OCI-LY3 (cell line): ENCODE measurements at regions not wholly inside any gene's neighbourhood (a gene's known extent, or its start where the extent isn't known, plus 50 kb on each side); places are given as distances from the start of the nearest gene placed in this dataset.

Experiments
- H2AFZ ChIP-seq: fragments of 200-600, 300-600 bp; shearing (Covaris generic); 2 replicates; pipeline ENCODE4 v1.6.0; 2014; ENCODE audit warnings: antibody characterized with exemption, low read depth, low read length
- H3K27ac ChIP-seq: fragments of 200-600, 300-600 bp; sonication (generic); 2 replicates; pipeline ENCODE4 v1.5.1; 2014; ENCODE audit warnings: mild to moderate bottlenecking, low read length, moderate library complexity, mixed read lengths
- H3K27me3 ChIP-seq: fragments of 200-600, 300-600 bp; sonication (generic); 2 replicates; pipeline ENCODE4 v1.6.1; 2014; ENCODE audit warnings: low read depth, low read length, mixed read lengths
- H3K36me3 ChIP-seq: fragments of 200-600, 300-600 bp; sonication (generic); replicated peaks from 2 replicates; pipeline ENCODE3; 2014; ENCODE audit warnings: low read depth, low read length, mixed read lengths
- H3K4me1 ChIP-seq: fragments of 300-600, 200-600 bp; sonication (generic); 2 replicates; pipeline ENCODE4 v1.6.1; 2014; ENCODE audit warnings: low read length, mixed read lengths
- H3K4me2 ChIP-seq: fragments of 200-600, 300-600 bp; sonication (generic); 2 replicates; pipeline ENCODE4 v1.6.1; 2014; ENCODE audit warnings: low read length, mixed read lengths
- H3K4me3 ChIP-seq: fragments of 300-600, 200-600 bp; sonication (generic); 2 replicates; pipeline ENCODE4 v1.5.1; 2014; ENCODE audit warnings: antibody characterized with exemption, mild to moderate bottlenecking, low read length, moderate library complexity
- H3K79me2 ChIP-seq: fragments of 300-600, 200-600 bp; shearing (Covaris generic); 2 replicates; pipeline ENCODE4 v1.6.1; 2014; ENCODE audit warnings: mild to moderate bottlenecking, low read length, mixed read lengths
- H3K9ac ChIP-seq: fragments of 300-600, 200-600 bp; shearing (Covaris generic); 2 replicates; pipeline ENCODE4 v1.6.0; 2014; ENCODE audit warnings: mild to moderate bottlenecking, low read length, moderate library complexity
- H3K9me3 ChIP-seq: fragments of 200-600, 300-600 bp; shearing (Covaris generic); 2 replicates; pipeline ENCODE4 v1.6.1; 2014; ENCODE audit warnings: low read length, mixed read lengths; ENCODE audit not compliant: insufficient read depth
- H4K20me1 ChIP-seq: fragments of 200-600, 300-600 bp; sonication (generic); 2 replicates; pipeline ENCODE4 v1.6.1; 2016; ENCODE audit warnings: low read length, mixed read lengths; ENCODE audit not compliant: insufficient read depth
- CTCF ChIP-seq: fragments of 200-600, 300-600 bp; sonication (generic); IDR thresholded peaks from 2 replicates; pipeline ENCODE4 v1.5.1; 2014; ENCODE audit warnings: antibody characterized with exemption, low read length, low read depth
- EZH2phosphoT487 ChIP-seq: fragments of 200-600 bp; shearing (Covaris generic); IDR thresholded peaks from 2 replicates; pipeline ENCODE4 v1.6.1; 2018; ENCODE audit warnings: antibody characterized with exemption, mixed run types, low read depth

GRCh38 chr22:48313175-48313830 is 1514.4 kb downstream of the BRD1 start:
- no peaks in the 10 kb centered on the region for H3K36me3 ChIP-seq
- H3K79me2 ChIP-seq, result no peaks in the 10 kb centered on the region
- no peaks in the 10 kb centered on the region for H3K4me1 ChIP-seq
- TF ChIP-seq EZH2phosphoT487 (no peak), CTCF (no peak)
- H4K20me1 ChIP-seq, result no peaks in the 10 kb centered on the region
- H3K9me3 ChIP-seq, result peaks cover 10% of the 10 kb centered on the region; the same call in 1 of the 2 replicates
- H3K27ac ChIP-seq, result no peak overlapping the region
- H3K4me3 ChIP-seq, result no peak overlapping the region
- H3K9ac ChIP-seq, result no peak overlapping the region
- H2AFZ ChIP-seq, result no peak overlapping the region
- H3K27me3 ChIP-seq, result no peaks in the 10 kb centered on the region
- H3K4me2 ChIP-seq, result no peak overlapping the region

DNA sequence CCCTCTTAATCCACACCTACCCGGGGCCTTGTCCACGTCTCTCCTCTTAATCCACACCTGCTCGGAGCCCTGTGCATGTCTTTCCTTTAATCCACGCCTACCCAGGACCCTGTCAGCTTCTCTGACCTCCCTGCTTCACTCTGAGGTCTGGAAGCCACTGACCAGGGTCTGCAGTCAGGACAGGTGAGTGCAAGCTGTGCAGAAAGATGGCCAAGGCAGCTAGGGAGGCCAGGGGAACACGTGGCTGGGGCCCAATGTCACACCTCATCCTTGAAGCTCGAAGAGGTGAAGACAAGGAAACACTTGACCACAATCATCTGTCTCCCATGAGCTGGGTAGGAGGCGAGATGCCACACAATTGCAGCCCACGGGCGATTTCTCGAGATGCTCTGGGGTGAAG is 1516.9 kb downstream of the BRD1 start:
- H3K27ac ChIP-seq, result no peak overlapping the region
- H2AFZ ChIP-seq, result no peak overlapping the region
- no peak overlapping the region for H3K4me3 ChIP-seq
- H3K36me3 ChIP-seq, result no peaks in the 10 kb centered on the region
- no peak overlapping the region for H3K9ac ChIP-seq
- no peaks in the 10 kb centered on the region for H3K27me3 ChIP-seq
- no peak overlapping the region for H3K4me2 ChIP-seq
- no peaks in the 10 kb centered on the region for H3K79me2 ChIP-seq
- no peaks in the 10 kb centered on the region for H3K4me1 ChIP-seq
- no peaks in the 10 kb centered on the region for H4K20me1 ChIP-seq
- TF ChIP-seq CTCF, result no peak
- TF ChIP-seq EZH2phosphoT487, result no peak
- H3K9me3 ChIP-seq, result peaks cover 10% of the 10 kb centered on the region; the same call in 1 of the 2 replicates

DNA sequence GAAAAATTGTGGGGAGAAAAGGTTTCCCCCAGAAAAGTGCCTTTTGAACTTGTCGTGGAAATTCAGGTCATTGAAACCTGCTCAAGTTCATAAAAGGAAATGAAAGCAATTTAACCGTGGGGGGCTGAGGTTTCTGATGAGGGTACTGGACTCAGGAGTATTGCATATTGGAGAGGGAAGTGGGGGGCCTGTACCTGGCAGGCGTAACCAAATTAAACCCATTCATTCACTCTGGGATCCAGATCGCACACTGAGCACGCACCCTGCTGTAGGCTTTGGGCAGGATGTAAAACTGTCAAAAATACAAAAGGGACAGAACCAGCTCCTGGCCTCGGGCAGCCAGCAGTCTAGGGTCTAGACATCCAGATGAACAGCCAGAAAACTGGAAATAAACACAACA is 1517.4 kb downstream of the BRD1 start:
- H3K27ac ChIP-seq, result no peak overlapping the region
- no peaks in the 10 kb centered on the region for H3K36me3 ChIP-seq
- H3K4me3 ChIP-seq, result no peak overlapping the region
- no peak overlapping the region for H3K9ac ChIP-seq
- H3K27me3 ChIP-seq, result no peaks in the 10 kb centered on the region
- no peak overlapping the region for H2AFZ ChIP-seq
- no peaks in the 10 kb centered on the region for H4K20me1 ChIP-seq
- TF ChIP-seq EZH2phosphoT487 (no peak), CTCF (no peak)
- H3K4me2 ChIP-seq, result no peak overlapping the region
- H3K9me3 ChIP-seq, result peaks cover 10% of the 10 kb centered on the region; the same call in 1 of the 2 replicates
- no peaks in the 10 kb centered on the region for H3K79me2 ChIP-seq
- no peaks in the 10 kb centered on the region for H3K4me1 ChIP-seq

DNA sequence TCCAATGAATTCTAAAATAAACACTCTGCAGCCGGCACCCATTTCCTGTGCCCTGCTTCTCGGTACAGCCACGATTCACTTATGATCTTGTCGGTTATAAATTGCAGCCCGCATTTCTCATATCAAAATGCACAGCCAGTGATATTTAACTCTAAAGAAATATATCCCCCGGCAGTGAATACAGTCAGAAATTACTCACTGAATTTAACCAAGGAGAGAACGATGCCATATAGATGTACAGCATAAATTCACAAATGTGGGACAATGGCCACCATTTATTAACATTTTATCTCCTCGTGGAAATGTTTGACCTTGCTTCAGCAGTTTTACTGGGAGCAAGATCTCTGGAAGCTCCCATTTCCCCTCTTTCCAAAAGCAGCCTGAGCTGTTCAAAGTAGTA is 1517.8 kb downstream of the BRD1 start:
- H2AFZ ChIP-seq, result no peak overlapping the region
- no peak overlapping the region for H3K9ac ChIP-seq
- H3K4me2 ChIP-seq, result no peak overlapping the region

More for the DNA sequence above, 1517.8 kb downstream of the BRD1 start:
- H3K79me2 ChIP-seq, result no peaks in the 10 kb centered on the region
- H3K27ac ChIP-seq, result no peak overlapping the region
- TF ChIP-seq EZH2phosphoT487 (no peak), CTCF (no peak)
- H3K4me3 ChIP-seq, result no peak overlapping the region
- no peaks in the 10 kb centered on the region for H3K4me1 ChIP-seq
- no peaks in the 10 kb centered on the region for H4K20me1 ChIP-seq
- H3K9me3 ChIP-seq, result peaks cover 10% of the 10 kb centered on the region; the same call in 1 of the 2 replicates
- no peaks in the 10 kb centered on the region for H3K27me3 ChIP-seq
- no peaks in the 10 kb centered on the region for H3K36me3 ChIP-seq
